Caki2 (cell line): ENCODE measurements at regions not wholly inside any gene's neighbourhood (a gene's known extent, or its start where the extent isn't known, plus 50 kb on each side); places are given as distances from the start of the nearest gene placed in this dataset.

Source experiments
- DNase-seq: peaks from one replicate; pipeline ENCODE4 v3.0.0-alpha.2; 2015; ENCODE audit warnings: low read depth
- in situ Hi-C: cut with HindIII; loops from 2 replicates; pipeline ENCODE4 v1.10.0; 2016; ENCODE audit warnings: low sequenced_read_pairs, low pct_unique_long_range_greater_than_20kb, mixed read lengths

- no peak for DNase-seq
These were observed 590.8 kb upstream of the PRMT6 start for GRCh38 chr1:106465666-106466065.

DNA sequence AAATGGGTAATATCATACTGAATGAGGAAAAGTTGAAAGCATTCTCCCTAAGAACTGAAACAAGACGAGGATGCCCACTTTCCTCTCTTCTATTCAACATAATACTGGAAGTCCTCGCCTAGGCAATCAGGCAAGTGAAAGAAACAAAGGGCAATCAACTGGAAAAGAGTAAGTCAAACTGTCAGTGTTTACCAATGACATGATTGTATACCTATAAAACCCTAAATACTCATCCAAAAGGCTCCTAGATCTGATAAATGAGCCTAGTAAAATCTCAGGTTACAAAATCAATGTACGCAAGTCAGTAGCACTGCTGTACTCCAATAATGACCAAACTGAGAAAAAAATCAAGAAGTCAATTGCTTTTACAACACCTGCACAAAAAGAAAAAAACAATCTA is 575.8 kb upstream of the PRMT6 start:
- in situ Hi-C loops, result no loop called here
- no peak for DNase-seq

More at GRCh38 chr1:106465666-106466065, 590.8 kb upstream of the PRMT6 start:
- in situ Hi-C loops, result no loop called here

GRCh38 chr1:106492880-106493279 is 563.6 kb upstream of the PRMT6 start:
- DNase-seq, result no peak
- in situ Hi-C loops, result no loop called here

- no peak for DNase-seq
- in situ Hi-C loops, result no loop called here
These were observed 561.8 kb upstream of the PRMT6 start for GRCh38 chr1:106494646-106495045.

GRCh38 chr1:106498238-106498637 is 558.2 kb upstream of the PRMT6 start:
- in situ Hi-C loops, result no loop called here
- no peak for DNase-seq

DNA sequence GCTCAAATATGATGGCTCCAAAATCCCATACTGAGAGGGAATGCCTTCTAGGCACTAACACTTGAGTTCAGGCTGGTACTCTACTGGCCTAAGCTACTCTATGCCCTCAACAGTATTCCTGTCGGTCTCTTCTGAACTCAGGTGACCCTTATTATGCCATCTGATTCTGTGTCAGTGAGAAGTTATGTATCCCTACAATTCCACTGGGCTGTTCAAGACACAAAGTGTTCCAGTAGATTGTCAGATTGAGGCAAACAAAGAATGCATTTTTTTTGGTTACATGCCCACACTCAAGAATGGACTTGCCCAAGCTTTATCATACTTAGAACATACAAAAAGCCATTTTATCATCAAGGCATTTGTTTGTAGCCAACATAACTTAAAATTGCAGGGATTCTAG is 553.8 kb upstream of the PRMT6 start:
- in situ Hi-C loops, result no loop called here

GRCh38 chr1:106515375-106515774 is 541.1 kb upstream of the PRMT6 start:
- no peak for DNase-seq
- in situ Hi-C loops, result no loop called here

More for the DNA sequence above, 553.8 kb upstream of the PRMT6 start:
- DNase-seq, result no peak

DNA sequence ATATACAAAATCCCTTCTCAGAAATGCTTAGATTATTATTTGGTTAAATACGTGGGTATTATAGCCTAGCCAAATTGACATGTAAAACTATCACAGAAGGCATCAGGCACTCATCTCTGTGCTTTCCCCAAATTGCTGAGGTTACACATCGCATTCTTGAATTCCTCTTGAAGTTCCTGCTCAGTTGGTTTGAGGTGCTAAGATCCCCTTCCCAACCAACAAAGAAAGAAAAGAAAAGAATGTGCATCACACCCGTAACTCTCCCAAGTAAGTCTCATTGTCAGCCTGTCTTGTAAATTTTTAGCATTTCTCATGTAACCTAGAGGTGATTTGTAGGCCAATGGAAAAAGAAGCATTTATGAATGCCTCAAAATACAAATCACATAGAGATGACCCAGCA is 539.2 kb upstream of the PRMT6 start:
- in situ Hi-C loops, result no loop called here
- DNase-seq, result no peak

GRCh38 chr1:106523497-106523896 is 533.0 kb upstream of the PRMT6 start:
- no peak for DNase-seq
- in situ Hi-C loops, result no loop called here

DNA sequence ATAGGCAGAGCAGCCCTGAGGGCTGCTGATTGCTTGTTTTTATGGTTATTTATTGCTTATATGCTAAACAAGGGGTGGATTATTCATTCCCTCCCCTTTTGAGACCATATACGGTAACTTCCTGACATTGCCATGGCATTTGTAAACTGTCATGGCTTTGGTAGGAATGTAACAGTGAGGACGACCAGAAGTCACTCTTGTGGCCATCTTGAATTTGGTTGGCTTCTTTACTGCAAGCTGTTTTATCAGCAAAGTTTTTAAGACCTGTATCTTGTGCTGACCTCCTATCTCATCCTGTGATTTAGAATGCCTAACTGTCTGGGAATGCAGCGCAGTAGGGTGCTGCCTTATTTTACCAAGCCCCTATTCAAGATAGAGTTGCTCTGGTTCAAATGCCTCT is 531.8 kb upstream of the PRMT6 start:
- no peak for DNase-seq
- in situ Hi-C loops, result no loop called here

DNA sequence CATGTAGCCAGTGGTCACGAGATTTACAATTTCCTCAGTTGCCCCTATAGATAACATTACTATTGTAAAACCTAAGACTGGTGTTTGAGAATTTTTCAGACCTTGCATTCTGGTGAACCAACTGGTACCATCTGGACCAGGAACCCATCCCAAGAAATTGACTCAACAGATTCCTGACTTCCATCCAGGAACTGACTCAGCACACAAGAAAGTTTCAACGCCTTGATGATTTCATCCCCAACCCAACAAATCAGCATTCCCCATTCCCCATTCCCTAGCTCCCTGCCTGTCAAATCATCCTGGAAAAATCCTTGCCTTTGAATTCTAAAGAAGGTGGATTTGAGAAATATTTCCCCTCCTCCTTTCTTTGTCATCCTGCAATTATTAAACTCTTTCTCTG is 529.8 kb upstream of the PRMT6 start:
- DNase-seq, result peak; percentile 12
- in situ Hi-C loops, result no loop called here

GRCh38 chr1:106534612-106535011 is 521.9 kb upstream of the PRMT6 start:
- DNase-seq, result no peak
- in situ Hi-C loops, result no loop called here

DNA sequence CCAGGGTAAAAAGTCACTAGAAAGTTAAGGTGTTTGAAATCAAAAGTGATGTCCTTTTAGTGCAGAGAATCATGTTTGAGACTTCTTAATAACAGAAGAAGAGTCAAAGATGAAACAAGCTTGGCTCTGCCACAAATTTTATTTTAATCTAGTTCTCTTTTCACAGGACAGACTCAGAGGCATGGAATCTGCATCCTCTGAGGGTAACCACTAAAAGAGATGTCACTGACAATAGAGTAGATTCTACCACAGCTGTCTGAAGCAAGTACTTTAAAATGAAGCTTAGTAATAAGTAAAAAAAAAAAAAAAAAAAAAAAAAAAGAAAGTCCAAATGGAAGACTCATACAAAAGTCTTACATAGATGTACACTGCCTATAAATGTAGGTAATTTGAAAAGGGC is 519.7 kb upstream of the PRMT6 start:
- in situ Hi-C loops, result no loop called here
- no peak for DNase-seq

DNA sequence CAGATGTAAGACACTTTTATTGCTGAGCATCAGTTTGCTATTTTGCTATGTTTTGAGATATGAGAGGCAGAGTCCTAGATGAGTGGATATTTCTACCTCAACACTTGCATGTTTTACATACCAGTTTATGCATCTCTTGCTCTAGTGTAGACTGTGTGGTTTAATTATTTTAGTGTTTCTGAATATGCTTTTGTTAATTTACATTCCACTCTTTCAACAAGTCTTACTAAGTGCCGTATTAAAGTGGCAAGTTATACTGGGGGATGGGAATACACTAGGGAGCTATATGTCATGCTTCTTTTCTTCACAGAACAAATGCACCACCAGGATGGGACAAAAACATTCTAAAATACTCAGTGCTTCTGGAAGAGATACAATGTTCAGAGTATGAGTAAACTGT is 507.7 kb upstream of the PRMT6 start:
- no peak for DNase-seq
- in situ Hi-C loops, result no loop called here

DNA sequence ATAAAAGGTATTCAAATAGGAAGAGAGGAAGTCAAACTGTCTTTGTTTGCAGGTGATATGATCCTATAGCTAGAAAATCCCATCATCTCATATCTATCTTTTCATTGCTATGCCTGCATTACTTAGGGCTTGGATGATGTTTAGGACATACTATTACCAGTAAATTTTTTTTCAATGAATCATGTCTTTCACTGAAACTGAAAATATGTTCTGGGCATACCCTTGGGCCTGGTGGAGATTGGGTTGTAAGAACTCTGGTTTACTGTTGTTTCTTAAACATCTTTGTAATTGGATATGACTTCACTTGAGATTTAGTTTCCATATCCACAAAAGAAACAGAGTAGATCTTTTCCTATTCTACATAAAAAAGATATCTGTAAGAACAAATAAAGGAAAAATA is 502.2 kb upstream of the PRMT6 start:
- in situ Hi-C loops, result no loop called here
- DNase-seq, result no peak

DNA sequence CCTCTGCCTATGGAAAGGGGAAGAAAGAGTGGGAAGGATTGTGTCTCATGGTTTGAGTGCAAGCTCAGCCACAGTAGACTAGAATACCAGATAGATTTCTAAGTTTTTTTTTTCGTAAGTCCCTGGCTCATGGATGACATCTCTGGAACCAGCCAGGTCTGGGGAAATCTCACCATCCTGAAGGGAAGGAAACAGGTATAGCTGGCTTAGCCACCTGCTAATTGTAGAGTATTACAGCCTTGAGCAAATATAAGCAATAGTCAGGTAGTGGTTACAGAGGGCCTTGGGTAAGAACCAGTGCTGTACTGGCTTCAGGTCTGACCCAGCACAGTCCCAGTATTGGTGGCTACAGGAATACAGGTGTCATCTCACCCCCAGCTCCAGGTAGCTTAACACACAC is 500.9 kb upstream of the PRMT6 start:
- no peak for DNase-seq
- in situ Hi-C loops, result no loop called here

DNA sequence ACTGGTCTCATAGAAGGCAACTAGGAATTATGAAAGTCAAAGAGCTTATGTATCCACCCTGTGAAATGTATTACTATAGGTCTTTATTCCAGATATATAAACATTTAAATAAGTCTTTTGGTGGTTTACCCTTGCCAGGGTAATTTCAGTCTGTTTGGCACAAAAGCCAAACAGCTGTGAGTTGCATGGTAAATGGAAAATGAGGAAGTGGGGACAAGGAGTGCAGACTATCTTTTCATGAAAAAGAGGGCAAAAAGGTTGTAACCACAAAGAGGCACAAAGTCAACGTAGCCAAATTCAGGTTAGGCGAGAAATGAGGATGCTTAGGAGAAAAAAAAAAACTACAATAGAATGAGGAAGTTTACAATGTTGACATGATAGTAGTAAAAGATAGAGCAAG is 492.3 kb upstream of the PRMT6 start:
- DNase-seq, result no peak
- in situ Hi-C loops, result no loop called here

DNA sequence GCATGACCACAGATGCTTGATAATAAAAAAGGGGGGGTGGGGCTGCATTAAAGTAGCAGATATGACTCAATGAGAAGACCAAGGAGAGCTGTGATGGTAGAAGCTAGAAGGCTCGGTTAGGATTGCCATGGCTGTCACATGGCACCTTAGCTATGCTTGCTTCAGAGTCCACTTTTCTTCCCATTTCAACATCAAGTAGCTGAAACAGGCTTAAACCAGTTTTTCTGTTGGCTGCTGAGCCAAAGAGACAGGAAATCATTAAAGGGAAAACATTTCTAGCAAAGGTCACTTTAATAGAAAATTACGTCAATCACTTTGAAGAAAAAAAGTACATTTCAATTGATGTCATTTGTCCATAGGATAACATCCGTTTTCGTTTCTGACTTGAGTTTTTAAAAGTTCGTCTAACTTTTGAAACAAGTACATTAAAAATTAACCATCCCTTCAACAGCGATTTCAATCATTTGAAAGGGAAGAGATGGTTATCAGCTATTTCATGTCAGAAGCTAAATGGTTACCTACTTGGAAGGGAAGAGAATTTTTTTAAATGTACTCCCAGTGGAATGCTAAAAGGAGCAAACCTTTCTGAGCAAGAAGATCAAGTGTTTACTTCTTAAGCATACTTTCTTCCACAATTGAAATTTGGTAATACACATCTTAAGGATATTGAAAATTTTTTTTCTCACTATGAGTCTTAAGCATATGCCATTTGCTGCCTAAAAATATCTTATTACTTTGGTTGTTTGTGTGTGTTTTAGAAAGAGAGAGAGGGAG is 488.1 kb upstream of the PRMT6 start:
- in situ Hi-C loops, result no loop called here
- no peak for DNase-seq

- no peak for DNase-seq
- in situ Hi-C loops, result no loop called here
These were observed 485.4 kb upstream of the PRMT6 start for GRCh38 chr1:106571109-106571508.

DNA sequence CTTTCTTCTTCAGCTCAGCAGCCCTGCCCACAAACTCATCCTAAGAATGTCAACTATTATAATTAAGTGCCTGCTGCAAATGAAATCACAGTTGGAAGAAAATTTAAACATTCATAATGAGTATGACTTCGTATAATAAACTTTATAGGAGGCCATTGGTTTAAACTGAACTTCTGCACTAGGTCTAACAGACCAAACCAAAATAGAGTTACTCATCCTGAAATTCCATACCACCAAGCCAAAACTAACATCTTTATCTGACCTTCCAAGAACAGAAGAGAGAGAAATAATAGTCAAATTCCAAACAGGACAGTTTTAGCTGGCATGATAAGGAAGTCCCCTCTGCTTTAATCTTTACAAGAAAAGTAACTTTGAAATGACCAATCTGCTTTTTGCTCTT is 472.4 kb upstream of the PRMT6 start:
- peak; percentile 79 for DNase-seq
- in situ Hi-C loops, result no loop called here
